ENCODE measurements at regions not wholly inside any gene's neighbourhood (a gene's known extent, or its start where the extent isn't known, plus 50 kb on each side); places are given as distances from the start of the nearest gene placed in this dataset.

GRCh38 chr4:11843927-11844326 lies 415.2 kb upstream of the HS3ST1 start (continued):
- TF ChIP-seq PREB (CRISPR knock-in tag; IDR thresholded peaks at IDR 0.05; ENCODE audit: borderline replicate concordance), result no peak
- no peak for TF ChIP-seq GTF2I (CRISPR knock-in tag; conservative IDR thresholded peaks at IDR 0.05)
- TF ChIP-seq CREB1 (CRISPR knock-in tag; IDR thresholded peaks at IDR 0.05), result no peak

GRCh38 chr4:11843340-11843739 lies 414.6 kb upstream of the HS3ST1 start:
- ChIA-PET CTCF (no interaction called here), POLR2A (no interaction called here)
- TF ChIP-seq JUN (CRISPR knock-in tag; IDR thresholded peaks at IDR 0.05) (no peak), ZNF532 (CRISPR knock-in tag; IDR thresholded peaks at IDR 0.05; ENCODE audit: borderline replicate concordance) (no peak), ZNF138 (CRISPR knock-in tag; conservative IDR thresholded peaks at IDR 0.05) (no peak), ELF4 (CRISPR knock-in tag; IDR thresholded peaks at IDR 0.05; ENCODE audit: low read depth) (no peak), TP53 (CRISPR knock-in tag; IDR thresholded peaks at IDR 0.05) (no peak), ZNF423 (CRISPR knock-in tag; IDR thresholded peaks at IDR 0.05) (no peak), MAX (CRISPR knock-in tag; IDR thresholded peaks at IDR 0.05) (no peak), TEAD4 (CRISPR knock-in tag; IDR thresholded peaks at IDR 0.05) (no peak), HMGA2 (CRISPR knock-in tag; IDR thresholded peaks at IDR 0.05) (no peak), ESRRA (CRISPR knock-in tag; IDR thresholded peaks at IDR 0.05; ENCODE audit: borderline replicate concordance) (no peak), ATF3 (CRISPR knock-in tag; conservative IDR thresholded peaks at IDR 0.05) (no peak), NFYB (CRISPR knock-in tag; conservative IDR thresholded peaks at IDR 0.05; ENCODE audit: low read depth) (no peak), EMX1 (CRISPR knock-in tag; IDR thresholded peaks at IDR 0.05) (no peak), KAT7 (CRISPR knock-in tag; IDR thresholded peaks at IDR 0.05; ENCODE audit: borderline replicate concordance) (no peak), ZSCAN18 (CRISPR knock-in tag; IDR thresholded peaks at IDR 0.05) (no peak)

More at GRCh38 chr4:11843340-11843739, 414.6 kb upstream of the HS3ST1 start:
- DNase-seq (ENCODE audit: low spot score) (no peak), ATAC-seq (no peak)
- no peaks in the 10 kb centered on the region for H3K27me3 Mint-ChIP-seq (ENCODE audit: low read depth)
- no peak overlapping the region for H3K27ac Mint-ChIP-seq
- no peaks in the 10 kb centered on the region; the same call in 1 of the 2 replicates for H3K36me3 Mint-ChIP-seq
- peaks cover 19% of the 10 kb centered on the region for H3K4me1 Mint-ChIP-seq
- H3K4me3 Mint-ChIP-seq, result no peak overlapping the region
- peaks cover 10% of the 10 kb centered on the region; the same call in 1 of the 2 replicates for H3K9me3 Mint-ChIP-seq
